Upper lobe of right lung (tissue), 1 donor: ENCODE measurements at regions not wholly inside any gene's neighbourhood (a gene's known extent, or its start where the extent isn't known, plus 50 kb on each side); places are given as distances from the start of the nearest gene placed in this dataset.

ENCODE experiments used
- ATAC-seq: fragments of 200-7000 bp; cut with Tn5 transposase; one replicate; pipeline ENCODE4 v1.9.1; 2020; ENCODE audit warnings: mild to moderate bottlenecking, moderate library complexity
- DNase-seq: peaks from one replicate; pipeline ENCODE4 v3.0.0-alpha.2; 2020
- H3K27ac ChIP-seq: fragments of 200-600 bp; one replicate; pipeline ENCODE4 v1.8.0; 2022
- H3K27me3 ChIP-seq: fragments of 200-600 bp; one replicate; pipeline ENCODE4 v1.8.0; 2022; ENCODE audit warnings: mild to moderate bottlenecking
- H3K36me3 ChIP-seq: fragments of 200-600 bp; one replicate; pipeline ENCODE4 v1.8.0; 2022
- H3K4me1 ChIP-seq: fragments of 200-600 bp; one replicate; pipeline ENCODE4 v1.8.0; 2022
- H3K4me3 ChIP-seq: fragments of 200-600 bp; one replicate; pipeline ENCODE4 v1.8.0; 2022; ENCODE audit warnings: mild to moderate bottlenecking
- H3K9me3 ChIP-seq: fragments of 200-600 bp; one replicate; pipeline ENCODE4 v1.8.0; 2022
- intact Hi-C: fragments of 100-400 bp; cut with DNase I; formaldehyde crosslinking; loops from one replicate; pipeline ENCODE4 v1.11.0; 2022
- TF ChIP-seq, protein P1 (sequence below): fragments of 200-600 bp; IDR thresholded peaks from one replicate; pipeline ENCODE4 v1.8.0; 2022; ENCODE audit warnings: antibody characterized with exemption
- donor health status: DM: no; HTN: yes; CAD: no; lungs with severe emphysema.

- no peak for ATAC-seq
- no peak for DNase-seq
- Histone ChIP-seq H3K27me3 (no peaks in the 10 kb centered on the region), H3K4me1 (no peaks in the 10 kb centered on the region), H3K36me3 (no peaks in the 10 kb centered on the region), H3K9me3 (no peaks in the 10 kb centered on the region), H3K27ac (no peak overlapping the region), H3K4me3 (no peak overlapping the region)
- TF ChIP-seq, protein P1, sequence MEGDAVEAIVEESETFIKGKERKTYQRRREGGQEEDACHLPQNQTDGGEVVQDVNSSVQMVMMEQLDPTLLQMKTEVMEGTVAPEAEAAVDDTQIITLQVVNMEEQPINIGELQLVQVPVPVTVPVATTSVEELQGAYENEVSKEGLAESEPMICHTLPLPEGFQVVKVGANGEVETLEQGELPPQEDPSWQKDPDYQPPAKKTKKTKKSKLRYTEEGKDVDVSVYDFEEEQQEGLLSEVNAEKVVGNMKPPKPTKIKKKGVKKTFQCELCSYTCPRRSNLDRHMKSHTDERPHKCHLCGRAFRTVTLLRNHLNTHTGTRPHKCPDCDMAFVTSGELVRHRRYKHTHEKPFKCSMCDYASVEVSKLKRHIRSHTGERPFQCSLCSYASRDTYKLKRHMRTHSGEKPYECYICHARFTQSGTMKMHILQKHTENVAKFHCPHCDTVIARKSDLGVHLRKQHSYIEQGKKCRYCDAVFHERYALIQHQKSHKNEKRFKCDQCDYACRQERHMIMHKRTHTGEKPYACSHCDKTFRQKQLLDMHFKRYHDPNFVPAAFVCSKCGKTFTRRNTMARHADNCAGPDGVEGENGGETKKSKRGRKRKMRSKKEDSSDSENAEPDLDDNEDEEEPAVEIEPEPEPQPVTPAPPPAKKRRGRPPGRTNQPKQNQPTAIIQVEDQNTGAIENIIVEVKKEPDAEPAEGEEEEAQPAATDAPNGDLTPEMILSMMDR: no peak
- intact Hi-C loops: no loop called here
Measured at GRCh38 chr12:116497051-116497591, 62.1 kb upstream of the MAP1LC3B2 start.

DNA sequence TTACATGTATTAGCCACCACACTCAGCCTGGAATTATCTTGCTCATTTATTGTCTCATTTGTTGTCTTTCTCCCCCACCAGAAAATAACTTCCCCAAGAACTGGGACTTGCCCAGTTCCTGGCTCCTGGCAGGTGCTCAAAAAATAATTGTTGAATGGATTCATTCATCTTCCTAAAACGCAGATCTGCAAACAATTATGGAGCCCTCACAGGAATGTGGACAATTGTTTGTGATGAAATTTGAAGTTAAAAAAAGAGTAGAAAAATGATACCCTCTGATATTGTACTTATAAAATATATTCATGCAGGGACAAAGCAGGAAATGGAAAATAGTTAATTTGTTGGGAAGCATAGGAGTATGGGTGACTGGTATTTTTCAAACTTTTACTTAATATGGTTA lies 60.7 kb upstream of the MAP1LC3B2 start:
- DNase-seq (no peak), ATAC-seq (no peak)
- intact Hi-C loops: no loop called here
- TF ChIP-seq, protein P1: no peak
- no peaks in the 10 kb centered on the region for H3K36me3 ChIP-seq
- H3K9me3 ChIP-seq: no peaks in the 10 kb centered on the region
- H3K4me3 ChIP-seq: no peak overlapping the region
- no peak overlapping the region for H3K27ac ChIP-seq
- no peaks in the 10 kb centered on the region for H3K4me1 ChIP-seq
- no peaks in the 10 kb centered on the region for H3K27me3 ChIP-seq

GRCh38 chr12:116502141-116502725 lies 56.9 kb upstream of the MAP1LC3B2 start:
- Histone ChIP-seq H3K4me1 (no peaks in the 10 kb centered on the region), H3K27ac (no peak overlapping the region), H3K9me3 (no peaks in the 10 kb centered on the region), H3K4me3 (no peak overlapping the region), H3K36me3 (no peaks in the 10 kb centered on the region), H3K27me3 (no peaks in the 10 kb centered on the region)
- DNase-seq (no peak), ATAC-seq (no peak)
- TF ChIP-seq, protein P1: no peak
- intact Hi-C loops: no loop called here

DNA sequence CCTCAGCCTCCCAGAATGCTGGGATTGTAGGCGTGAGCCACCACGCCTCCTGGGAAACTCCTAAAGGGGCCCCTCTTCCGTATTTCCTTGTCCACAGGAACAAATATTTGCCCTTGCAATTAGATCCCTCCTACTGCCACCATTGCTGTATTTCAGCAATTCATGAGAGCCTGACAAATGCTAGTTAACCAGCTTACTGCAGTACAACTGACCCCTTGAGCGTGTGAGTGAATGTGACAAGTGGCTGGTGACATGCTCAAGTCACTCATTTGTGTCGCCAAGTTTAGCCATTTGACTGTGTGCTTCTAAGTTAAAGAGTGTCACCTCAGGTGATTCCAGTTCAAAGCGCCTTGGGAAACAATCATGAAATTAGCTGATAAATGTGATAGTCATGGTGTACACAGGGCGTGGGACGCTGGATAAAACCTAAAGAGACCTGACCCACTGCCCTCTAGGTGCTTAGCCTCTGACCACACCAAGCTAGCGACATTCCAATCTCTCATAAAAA lies 56.1 kb upstream of the MAP1LC3B2 start:
- TF ChIP-seq, protein P1: no peak

DNA sequence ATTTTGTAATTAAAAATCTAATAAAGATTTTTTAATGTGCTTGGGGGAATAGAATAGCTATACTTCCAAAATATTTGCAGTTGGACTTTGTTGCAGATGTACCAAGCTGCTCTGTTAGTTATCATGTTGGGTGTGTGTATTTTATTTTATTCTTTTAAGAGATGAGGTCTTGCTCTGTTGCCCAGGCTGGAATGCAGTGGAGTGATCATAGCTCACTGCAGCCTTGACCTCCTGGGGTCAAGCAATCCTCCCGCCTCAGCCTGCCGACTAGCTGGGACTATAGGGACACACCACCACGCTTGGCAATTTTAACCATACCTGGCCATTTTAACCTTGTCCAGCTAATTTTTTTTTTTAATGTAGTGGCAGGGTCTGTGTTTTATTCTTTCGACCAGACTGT lies 54.7 kb upstream of the MAP1LC3B2 start:
- TF ChIP-seq, protein P1: no peak
- no peaks in the 10 kb centered on the region for H3K27me3 ChIP-seq
- ATAC-seq: no peak
- H3K9me3 ChIP-seq: no peaks in the 10 kb centered on the region
- no peaks in the 10 kb centered on the region for H3K36me3 ChIP-seq
- intact Hi-C loops: no loop called here
- peaks cover 5% of the 10 kb centered on the region for H3K4me1 ChIP-seq
- no peak overlapping the region for H3K27ac ChIP-seq
- H3K4me3 ChIP-seq: no peak overlapping the region
- DNase-seq: no peak

More for the DNA sequence above, 56.1 kb upstream of the MAP1LC3B2 start:
- no peaks in the 10 kb centered on the region for H3K9me3 ChIP-seq
- H3K4me3 ChIP-seq: no peak overlapping the region
- H3K27me3 ChIP-seq: no peaks in the 10 kb centered on the region
- no peaks in the 10 kb centered on the region for H3K36me3 ChIP-seq
- peaks cover 4% of the 10 kb centered on the region for H3K4me1 ChIP-seq
- DNase-seq: no peak
- peak; percentile 89 for ATAC-seq
- intact Hi-C loops: no loop called here
- no peak overlapping the region for H3K27ac ChIP-seq
